Left ventricle myocardium inferior (tissue), 1 donor: ENCODE measurements at regions not wholly inside any gene's neighbourhood (a gene's known extent, or its start where the extent isn't known, plus 50 kb on each side); places are given as distances from the start of the nearest gene placed in this dataset.

Source experiments
- DNase-seq: peaks from one replicate; pipeline ENCODE4 v3.0.0-alpha.2; 2020
- H3K27ac ChIP-seq: fragments of 200-600 bp; replicated peaks from 2 replicates; pipeline ENCODE4 v1.8.0; 2021
- H3K27me3 ChIP-seq: fragments of 200-600 bp; 2 replicates; pipeline ENCODE4 v1.8.0; 2021; ENCODE audit warnings: low read depth
- H3K36me3 ChIP-seq: fragments of 200-600 bp; 2 replicates; pipeline ENCODE4 v1.8.0; 2021
- H3K4me1 ChIP-seq: fragments of 200-600 bp; 2 replicates; pipeline ENCODE4 v1.8.0; 2021
- H3K4me3 ChIP-seq: fragments of 200-600 bp; 2 replicates; pipeline ENCODE4 v1.8.0; 2021; ENCODE audit warnings: mild to moderate bottlenecking, moderate library complexity
- H3K9me3 ChIP-seq: fragments of 200-600 bp; replicated peaks from 2 replicates; pipeline ENCODE4 v1.8.0; 2021
- intact Hi-C: fragments of 100-400 bp; cut with micrococcal nuclease; formaldehyde crosslinking; loops from one replicate; pipeline ENCODE4 v1.11.0; 2022
- TF ChIP-seq, protein P1 (sequence below): fragments of 200-600 bp; IDR thresholded peaks from 2 replicates; pipeline ENCODE4 v1.8.0; 2021; ENCODE audit warnings: antibody characterized with exemption, mild to moderate bottlenecking, borderline replicate concordance
- donor health status: DM: no; HTN: yes; CAD: no; lungs with severe emphysema.

- no peaks in the 10 kb centered on the region for H3K9me3 ChIP-seq
- intact Hi-C loops: no loop called here
- no peaks in the 10 kb centered on the region for H3K36me3 ChIP-seq
- DNase-seq: no peak
- no peaks in the 10 kb centered on the region for H3K27me3 ChIP-seq
- H3K4me3 ChIP-seq: no peak overlapping the region
- TF ChIP-seq, protein P1, sequence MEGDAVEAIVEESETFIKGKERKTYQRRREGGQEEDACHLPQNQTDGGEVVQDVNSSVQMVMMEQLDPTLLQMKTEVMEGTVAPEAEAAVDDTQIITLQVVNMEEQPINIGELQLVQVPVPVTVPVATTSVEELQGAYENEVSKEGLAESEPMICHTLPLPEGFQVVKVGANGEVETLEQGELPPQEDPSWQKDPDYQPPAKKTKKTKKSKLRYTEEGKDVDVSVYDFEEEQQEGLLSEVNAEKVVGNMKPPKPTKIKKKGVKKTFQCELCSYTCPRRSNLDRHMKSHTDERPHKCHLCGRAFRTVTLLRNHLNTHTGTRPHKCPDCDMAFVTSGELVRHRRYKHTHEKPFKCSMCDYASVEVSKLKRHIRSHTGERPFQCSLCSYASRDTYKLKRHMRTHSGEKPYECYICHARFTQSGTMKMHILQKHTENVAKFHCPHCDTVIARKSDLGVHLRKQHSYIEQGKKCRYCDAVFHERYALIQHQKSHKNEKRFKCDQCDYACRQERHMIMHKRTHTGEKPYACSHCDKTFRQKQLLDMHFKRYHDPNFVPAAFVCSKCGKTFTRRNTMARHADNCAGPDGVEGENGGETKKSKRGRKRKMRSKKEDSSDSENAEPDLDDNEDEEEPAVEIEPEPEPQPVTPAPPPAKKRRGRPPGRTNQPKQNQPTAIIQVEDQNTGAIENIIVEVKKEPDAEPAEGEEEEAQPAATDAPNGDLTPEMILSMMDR: no peak
- H3K4me1 ChIP-seq: no peaks in the 10 kb centered on the region
- no peak overlapping the region for H3K27ac ChIP-seq
Observed at GRCh38 chr3:76099956-76100355, 314.6 kb upstream of the ZNF717 start.

- no peaks in the 10 kb centered on the region for H3K4me1 ChIP-seq
- TF ChIP-seq, protein P1: peak; percentile 64
- no peaks in the 10 kb centered on the region for H3K9me3 ChIP-seq
- no peak overlapping the region for H3K4me3 ChIP-seq
- H3K36me3 ChIP-seq: no peaks in the 10 kb centered on the region
- H3K27me3 ChIP-seq: no peaks in the 10 kb centered on the region
- no peak for DNase-seq
- intact Hi-C loops: no loop called here
- no peak overlapping the region for H3K27ac ChIP-seq
Observed at GRCh38 chr3:76107935-76108570, 322.7 kb upstream of the ZNF717 start.

DNA sequence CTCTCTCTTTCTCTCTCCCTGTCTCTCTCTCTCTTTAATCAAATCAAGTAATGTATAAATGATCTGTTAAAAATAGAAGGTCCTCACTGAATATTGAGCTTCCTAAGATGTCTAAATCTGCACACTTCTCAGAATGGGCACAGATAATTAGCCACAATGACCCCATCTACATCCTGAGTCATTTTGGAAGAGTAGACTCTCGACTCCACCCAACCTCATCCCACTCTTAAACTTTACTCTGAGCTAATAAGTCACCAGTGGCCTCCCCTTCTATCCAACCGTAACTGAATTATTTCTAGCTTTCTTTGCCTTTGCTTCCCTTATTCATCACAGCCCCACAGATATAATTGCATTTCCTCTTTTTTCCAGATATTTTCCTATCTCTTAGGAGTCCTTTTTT is 326.5 kb upstream of the ZNF717 start:
- TF ChIP-seq, protein P1: no peak
- no peaks in the 10 kb centered on the region for H3K27me3 ChIP-seq
- H3K9me3 ChIP-seq: no peaks in the 10 kb centered on the region
- H3K27ac ChIP-seq: no peak overlapping the region
- no peak overlapping the region for H3K4me3 ChIP-seq
- intact Hi-C loops: no loop called here
- no peak for DNase-seq
- no peaks in the 10 kb centered on the region for H3K36me3 ChIP-seq
- H3K4me1 ChIP-seq: no peaks in the 10 kb centered on the region

DNA sequence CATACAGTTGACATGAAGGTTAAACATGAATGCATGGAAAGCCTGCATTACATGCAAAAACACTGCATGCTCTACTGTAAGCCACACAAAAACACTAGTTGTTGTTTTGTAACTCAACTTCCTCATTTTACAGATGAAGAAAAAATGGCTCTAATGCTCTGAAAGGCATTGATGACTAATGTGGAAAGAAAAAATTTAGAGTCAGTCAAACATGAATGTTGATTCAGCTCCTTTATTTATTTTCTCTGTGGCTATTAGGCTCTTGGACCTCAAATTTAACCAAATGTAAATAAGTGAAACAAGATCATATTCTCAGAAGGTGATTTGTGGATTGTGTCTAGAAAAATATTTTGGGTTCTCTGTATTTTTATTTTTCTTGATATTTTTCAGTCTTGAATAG is 336.7 kb upstream of the ZNF717 start:
- TF ChIP-seq, protein P1: no peak
- Histone ChIP-seq H3K4me3 (no peak overlapping the region), H3K9me3 (no peaks in the 10 kb centered on the region), H3K27ac (no peak overlapping the region), H3K36me3 (no peaks in the 10 kb centered on the region), H3K4me1 (no peaks in the 10 kb centered on the region), H3K27me3 (no peaks in the 10 kb centered on the region)
- intact Hi-C loops: no loop called here
- DNase-seq: no peak

- H3K27me3 ChIP-seq: no peaks in the 10 kb centered on the region
- H3K27ac ChIP-seq: no peak overlapping the region
- DNase-seq: no peak
- no peaks in the 10 kb centered on the region for H3K9me3 ChIP-seq
- intact Hi-C loops: no loop called here
- TF ChIP-seq, protein P1: no peak
- H3K4me1 ChIP-seq: no peaks in the 10 kb centered on the region
- H3K36me3 ChIP-seq: no peaks in the 10 kb centered on the region
- no peak overlapping the region for H3K4me3 ChIP-seq
Observed at GRCh38 chr3:76129441-76129840, 344.1 kb upstream of the ZNF717 start.
